Stromal cell of bone marrow (primary cell): ENCODE measurements at regions not wholly inside any gene's neighbourhood (a gene's known extent, or its start where the extent isn't known, plus 50 kb on each side); places are given as distances from the start of the nearest gene placed in this dataset.
"Not testable (repeated sequence)": the region's sequence is repeated elsewhere in the genome, so short reads cannot be mapped to it uniquely, and the experiment has no call there.

ENCODE experiments used
- DNase-seq: peaks from one replicate; pipeline ENCODE4 v3.0.0-alpha.2; 2012; ENCODE audit warnings: low read depth

- no peak for DNase-seq
These were observed 163.4 kb downstream of the MYCN start for GRCh38 chr2:16103614-16104314.

GRCh38 chr2:16102976-16103380, 162.6 kb downstream of the MYCN start:
- DNase-seq = no peak

GRCh38 chr2:16102358-16102975, 162.1 kb downstream of the MYCN start:
- DNase-seq = no peak

- no peak for DNase-seq
These were observed 160.8 kb downstream of the MYCN start for GRCh38 chr2:16101196-16101595.

- DNase-seq = no peak
These were observed 159.7 kb downstream of the MYCN start for GRCh38 chr2:16100006-16100405.

- no peak for DNase-seq
These were observed 159.0 kb downstream of the MYCN start for GRCh38 chr2:16099326-16099725.

- DNase-seq = no peak
These were observed 156.6 kb downstream of the MYCN start for GRCh38 chr2:16096962-16097361.

- DNase-seq = not testable (repeated sequence)
These were observed 155.1 kb downstream of the MYCN start for GRCh38 chr2:16095483-16095882.

- no peak for DNase-seq
These were observed 154.5 kb downstream of the MYCN start for GRCh38 chr2:16094811-16095210.

- DNase-seq = no peak
These were observed 153.5 kb downstream of the MYCN start for GRCh38 chr2:16093639-16094529.

GRCh38 chr2:16092861-16093638, 152.7 kb downstream of the MYCN start:
- DNase-seq = no peak

- no peak for DNase-seq
These were observed 151.4 kb downstream of the MYCN start for GRCh38 chr2:16091576-16092282.

GRCh38 chr2:16090650-16091575, 150.6 kb downstream of the MYCN start:
- no peak for DNase-seq

- DNase-seq = not testable (repeated sequence)
These were observed 149.1 kb downstream of the MYCN start for GRCh38 chr2:16089491-16089890.

- DNase-seq = no peak
These were observed 148.4 kb downstream of the MYCN start for GRCh38 chr2:16088802-16089112.

- DNase-seq = no peak
These were observed 147.9 kb downstream of the MYCN start for GRCh38 chr2:16088035-16088801.

GRCh38 chr2:16086136-16086535, 145.8 kb downstream of the MYCN start:
- DNase-seq = not testable (repeated sequence)

- DNase-seq = no peak
These were observed 144.7 kb downstream of the MYCN start for GRCh38 chr2:16085073-16085472.

- no peak for DNase-seq
These were observed 143.9 kb downstream of the MYCN start for GRCh38 chr2:16084274-16084673.

GRCh38 chr2:16082276-16082675, 141.9 kb downstream of the MYCN start:
- DNase-seq = no peak
